Stimulated activated CD8-positive, alpha-beta memory T cell treated with anti-CD3 and anti-CD28 coated beads, Interleukin-15, amount 100 ng/mL, for 1 hour (primary cell): ENCODE measurements at regions not wholly inside any gene's neighbourhood (a gene's known extent, or its start where the extent isn't known, plus 50 kb on each side); places are given as distances from the start of the nearest gene placed in this dataset.

Experiments
- DNase-seq: peaks from one replicate; pipeline ENCODE4 v3.0.0-alpha.2; 2020; ENCODE audit warnings: low read depth

DNA sequence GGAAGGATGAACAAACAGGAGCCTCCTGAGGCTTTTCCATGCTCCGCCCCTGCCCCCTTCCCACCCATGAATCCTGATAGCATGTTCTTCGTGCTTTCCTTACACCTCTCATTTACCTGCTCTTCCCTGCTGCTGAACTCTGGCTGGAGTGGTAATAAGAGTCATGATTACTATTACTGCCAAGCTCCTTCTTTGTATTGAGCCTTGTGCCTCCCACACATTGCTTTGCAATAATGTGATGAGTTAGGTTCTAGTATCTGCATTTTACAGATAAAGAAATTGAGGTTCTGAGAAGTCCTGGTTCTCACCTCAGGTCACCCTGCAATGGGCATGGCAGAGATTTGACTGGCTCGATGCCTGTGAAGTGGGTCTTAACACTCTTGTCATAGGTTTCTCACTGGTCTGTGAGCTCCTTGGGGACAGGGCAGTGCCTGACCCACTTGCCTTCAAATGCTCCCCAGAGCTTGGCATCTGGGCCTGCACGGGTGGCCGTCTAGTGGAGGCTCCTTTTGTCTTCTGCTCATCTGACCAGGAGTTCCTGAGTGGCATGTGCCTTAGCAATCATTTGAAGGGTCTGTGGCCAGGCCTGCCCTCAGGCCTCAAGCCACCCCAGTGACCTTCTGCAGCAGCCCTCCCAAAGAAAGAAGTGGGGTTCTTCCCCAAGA, 309.2 kb upstream of the ZMIZ1 start:
- DNase-seq = no peak

DNA sequence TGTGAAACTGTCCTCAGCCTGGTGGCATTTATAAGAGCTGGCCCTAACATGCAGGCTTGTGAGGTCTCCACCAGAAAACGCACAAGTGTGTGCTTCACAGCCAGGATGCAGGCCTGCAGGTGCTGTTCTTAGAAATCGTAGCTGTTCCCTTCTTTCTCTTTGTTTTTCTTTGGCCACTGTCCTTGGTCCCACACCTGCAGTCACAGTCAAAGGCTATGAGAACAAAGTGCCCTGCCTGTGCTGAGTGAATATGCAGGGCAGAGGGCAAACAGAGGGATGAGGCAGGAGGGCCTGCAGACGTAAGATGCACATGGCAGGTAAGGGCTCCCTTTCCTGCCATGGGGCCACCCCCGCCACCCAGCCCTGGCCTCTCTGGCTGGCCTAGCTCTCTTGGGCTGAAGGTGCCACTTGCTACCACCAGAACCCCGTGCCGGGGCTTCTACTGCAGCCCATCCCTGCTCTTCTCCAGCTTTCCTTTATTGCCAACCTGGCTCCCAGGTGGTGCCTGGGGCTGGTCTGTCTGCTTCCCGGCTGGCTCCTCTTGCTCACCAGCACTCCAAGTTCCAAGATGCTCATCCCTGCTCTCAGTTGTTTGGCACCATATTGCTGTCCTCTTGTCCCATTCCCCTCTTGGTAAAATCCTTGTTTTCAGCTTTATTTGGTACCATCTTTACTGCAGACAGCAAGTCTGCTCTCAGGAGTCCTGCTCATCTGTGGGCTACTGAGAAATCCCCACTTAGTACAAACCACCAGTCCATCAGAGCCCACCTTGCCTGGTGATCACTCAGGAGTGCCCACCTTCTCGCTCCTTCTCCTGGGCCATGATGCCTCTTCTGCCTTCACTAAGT, 308.1 kb upstream of the ZMIZ1 start:
- no peak for DNase-seq

DNA sequence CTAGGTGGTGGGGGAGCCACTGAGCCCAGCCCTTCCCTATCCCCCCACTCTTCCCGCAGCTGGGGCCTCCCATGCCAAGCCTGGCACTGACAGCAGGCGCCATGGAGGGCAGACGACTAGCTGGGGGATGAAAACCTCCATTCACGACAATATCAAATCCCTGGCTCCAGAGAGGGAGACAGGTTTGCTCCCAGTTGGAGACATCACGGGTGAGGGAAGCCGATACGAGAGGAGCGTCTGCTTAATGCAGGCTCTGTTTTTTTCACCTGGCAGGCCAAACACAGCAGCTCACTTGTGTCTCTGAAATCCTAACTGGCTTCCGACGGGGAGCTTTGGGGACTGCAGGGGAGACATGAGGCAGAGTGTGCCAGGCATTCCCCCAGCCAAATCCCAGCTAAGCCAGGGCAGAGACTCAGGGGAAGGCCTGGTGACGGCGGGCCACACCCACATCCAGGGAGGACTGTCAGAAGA, 307.4 kb upstream of the ZMIZ1 start:
- DNase-seq = no peak

DNA sequence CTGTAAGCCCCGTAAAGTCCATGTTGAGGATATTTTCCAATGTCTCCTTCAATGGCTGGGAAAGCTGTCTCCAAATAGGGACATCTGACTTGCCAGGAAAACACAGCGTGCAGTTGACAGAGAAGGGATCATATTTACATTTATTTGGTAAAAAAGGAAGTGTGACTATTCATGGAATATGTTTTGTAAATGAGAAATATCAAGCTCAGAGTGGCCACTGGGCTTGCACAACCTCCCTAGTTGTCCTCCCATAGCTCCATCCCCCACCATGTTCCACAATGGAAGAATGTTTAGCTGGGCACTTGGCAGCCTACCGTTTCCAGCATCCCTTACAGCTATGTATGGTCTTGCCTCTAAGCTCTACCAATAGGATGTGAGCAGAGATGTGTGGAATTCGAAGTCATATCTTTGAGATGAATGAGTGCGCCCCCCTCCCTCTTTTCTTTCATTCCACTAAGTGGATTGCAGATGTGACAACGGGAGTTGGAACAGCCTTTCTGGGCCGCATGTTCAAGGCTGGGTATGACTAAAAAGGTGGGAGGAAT, 306.6 kb upstream of the ZMIZ1 start:
- no peak for DNase-seq

DNA sequence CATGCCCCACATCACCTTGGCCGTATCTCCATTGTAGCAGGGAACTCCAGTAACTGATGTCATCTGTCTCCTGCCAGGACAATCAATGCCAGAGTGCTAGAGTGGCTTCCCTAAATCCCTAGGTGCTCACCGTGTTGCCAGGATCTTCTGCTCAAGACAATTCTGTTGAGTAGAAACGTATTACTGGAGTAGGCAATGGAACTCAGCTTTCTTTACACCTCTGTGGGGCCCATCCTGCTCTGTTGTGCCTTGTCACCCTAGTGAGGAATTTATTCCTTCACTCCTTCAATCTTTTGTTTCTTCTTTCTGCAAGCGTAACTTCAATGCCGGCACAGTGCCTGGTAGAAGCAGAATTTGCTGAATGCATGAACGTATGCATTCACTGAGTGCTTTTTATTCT, 305.5 kb upstream of the ZMIZ1 start:
- DNase-seq = no peak

DNA sequence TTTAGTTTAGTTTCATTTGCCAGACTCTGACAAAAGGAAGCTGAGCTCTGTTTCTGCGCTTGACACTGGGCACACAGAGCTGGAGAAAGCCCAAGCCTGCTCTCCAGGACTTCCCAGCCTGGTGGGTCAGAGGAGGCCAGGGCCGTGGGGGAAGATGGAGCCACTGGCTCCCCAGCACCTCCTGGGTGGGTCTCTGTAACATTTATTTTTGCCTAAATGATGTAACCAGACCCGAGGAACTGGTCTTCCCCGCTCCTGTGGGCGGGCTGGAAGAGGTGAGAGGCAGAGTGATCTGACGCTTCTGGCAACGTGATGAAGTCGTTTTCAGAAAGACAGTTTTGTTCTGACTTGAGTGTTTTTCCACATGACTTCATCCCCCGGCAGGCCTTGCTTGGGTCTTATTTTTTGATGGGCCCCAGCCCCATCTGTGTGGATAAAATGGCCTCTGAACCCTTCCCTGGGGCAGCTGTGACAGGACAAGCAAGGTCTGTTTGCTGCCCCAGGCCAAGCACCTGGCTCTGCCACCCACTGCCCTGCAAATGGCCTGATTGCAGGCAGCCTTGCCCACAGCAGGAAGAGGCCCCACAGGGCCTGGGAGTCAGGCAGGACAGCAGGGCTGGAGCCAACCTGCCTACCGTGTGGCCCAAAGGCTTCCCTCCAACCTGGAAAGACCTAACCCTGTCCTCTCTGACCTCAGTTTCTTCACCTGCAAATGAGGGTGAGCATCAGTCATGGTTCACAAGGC, 304.9 kb upstream of the ZMIZ1 start:
- no peak for DNase-seq

DNA sequence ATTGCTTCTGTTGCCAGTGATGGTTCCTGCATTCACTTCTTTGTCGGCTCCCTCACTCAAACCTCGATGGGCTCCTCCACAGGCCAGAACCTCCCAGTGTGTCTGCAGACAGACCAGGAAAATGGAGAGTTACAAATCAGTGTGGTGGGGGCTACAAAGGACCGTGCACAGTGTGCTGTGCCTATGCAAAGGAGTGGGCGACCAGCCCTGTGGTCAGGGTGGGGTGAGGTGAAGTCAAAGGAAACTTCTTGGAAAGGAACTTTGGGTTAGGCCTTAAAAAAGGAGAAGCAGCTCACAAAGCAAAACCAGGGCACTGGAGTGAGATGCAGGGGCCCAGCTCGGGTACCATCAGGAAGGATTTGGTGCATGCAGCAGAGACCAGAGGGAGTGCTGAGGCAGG, 304.3 kb upstream of the ZMIZ1 start:
- DNase-seq = no peak

DNA sequence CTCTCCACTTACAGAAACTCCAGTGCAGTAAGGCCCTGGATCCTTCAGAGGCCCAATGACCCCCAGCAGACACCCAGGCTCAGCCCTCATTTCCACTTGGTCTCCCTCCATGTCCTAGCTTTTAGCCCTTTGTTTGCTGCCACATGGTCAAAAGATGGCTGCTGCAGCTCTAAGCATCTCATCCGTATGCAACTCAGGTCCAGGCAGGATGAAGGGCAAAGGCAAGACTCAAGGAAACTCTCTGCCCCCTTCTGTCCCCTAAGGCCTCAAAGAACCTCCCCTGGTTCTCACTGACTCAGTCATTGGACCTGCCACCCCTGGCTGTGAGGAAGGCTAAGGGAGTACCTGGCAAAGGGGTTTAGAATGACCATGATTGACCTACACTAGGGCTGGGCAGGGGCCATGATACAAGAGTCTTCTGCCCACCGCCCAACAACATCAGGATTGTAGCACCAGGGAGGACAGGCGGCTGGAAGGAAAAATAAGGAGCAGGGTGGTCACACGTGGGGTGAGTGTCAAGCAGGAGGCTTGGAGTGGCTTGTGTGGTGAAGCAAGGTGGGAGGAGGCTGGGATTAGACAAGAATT, 303.8 kb upstream of the ZMIZ1 start:
- DNase-seq = no peak

DNA sequence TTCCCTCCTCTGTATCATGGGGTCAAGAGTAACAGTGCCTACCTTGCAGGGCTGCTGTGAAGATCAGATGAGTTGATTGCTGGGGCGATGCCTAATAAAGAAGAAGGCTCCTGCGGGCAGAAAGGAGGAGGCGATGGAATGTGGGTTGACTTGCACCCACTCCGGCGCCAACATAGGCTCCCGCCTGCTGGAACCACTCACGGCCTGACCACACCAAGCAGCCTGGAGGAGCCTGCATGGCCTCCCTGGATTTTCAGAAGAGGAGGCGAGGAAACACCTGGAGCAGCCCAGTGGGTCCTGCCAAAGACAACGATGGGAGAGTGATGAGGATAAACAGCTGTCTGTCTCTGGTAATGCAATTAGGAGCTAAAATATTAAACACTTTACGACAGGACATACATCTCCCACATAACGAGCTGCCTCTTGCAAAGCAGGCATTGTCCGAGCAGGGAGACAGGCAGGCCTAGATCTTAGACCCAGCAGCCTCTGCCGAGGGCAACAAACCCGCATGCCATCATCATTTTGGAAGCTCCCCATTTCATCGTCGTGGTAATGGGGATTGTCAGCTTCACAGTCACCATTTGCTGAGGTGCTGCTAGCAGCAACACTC, 302.9 kb upstream of the ZMIZ1 start:
- DNase-seq = no peak

DNA sequence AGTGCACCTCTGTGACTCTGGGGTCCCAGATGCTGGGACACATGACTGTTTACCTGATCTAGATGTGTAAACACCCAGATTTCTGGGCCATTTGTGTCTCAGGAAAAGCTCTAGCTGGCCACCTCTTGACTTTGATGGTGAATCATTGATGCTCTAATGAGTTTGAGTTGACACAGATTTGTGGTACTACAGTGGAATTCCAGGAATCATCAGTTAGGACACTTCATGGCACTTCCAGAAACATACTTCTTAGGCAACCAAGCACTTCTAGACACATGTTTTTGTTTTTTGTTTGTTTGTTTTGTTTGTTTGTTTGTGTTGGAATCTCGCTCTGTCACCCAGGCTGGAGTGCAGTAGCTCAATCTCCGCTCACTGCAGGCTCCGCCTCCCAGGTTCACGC, 302.2 kb upstream of the ZMIZ1 start:
- DNase-seq = no peak

DNA sequence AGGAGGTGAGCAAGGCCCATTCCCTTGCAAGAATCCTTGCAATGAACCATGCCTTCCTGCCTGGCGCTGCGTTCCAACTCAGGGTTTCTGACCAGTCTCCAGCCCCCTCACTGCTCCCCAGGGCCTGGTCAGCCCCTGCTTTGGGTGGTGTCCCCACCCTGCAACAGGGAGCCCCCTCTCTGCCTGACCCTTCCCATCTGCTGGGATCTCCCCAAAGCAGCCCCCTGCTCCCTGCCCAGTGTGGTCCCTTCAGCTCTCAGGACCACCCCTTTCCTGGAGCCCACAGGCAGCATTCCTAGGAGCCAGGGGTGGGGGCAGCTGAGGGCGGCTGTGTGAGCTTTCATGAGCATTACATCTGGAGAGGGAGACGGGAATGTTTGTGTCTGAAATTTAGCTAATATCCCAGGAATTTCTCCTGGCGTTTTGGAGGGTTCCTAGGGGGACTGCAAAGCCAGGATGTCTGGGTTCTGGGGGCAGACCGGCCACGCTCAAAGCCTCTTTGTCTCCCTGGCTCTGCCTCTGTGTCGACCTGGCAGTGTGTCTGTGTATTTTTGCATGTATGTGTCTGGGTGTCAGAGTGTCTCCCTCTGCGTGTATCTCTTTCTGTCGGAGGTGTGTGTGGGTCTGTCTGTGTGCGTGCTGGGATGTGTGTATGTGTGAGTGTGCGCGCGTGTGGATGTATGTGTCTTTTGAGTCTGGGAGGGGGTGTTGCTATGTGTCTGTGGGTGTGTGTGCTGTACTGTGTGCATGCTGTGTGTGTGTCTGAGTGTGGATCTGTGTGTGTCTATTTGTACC, 300.5 kb upstream of the ZMIZ1 start:
- no peak for DNase-seq

DNA sequence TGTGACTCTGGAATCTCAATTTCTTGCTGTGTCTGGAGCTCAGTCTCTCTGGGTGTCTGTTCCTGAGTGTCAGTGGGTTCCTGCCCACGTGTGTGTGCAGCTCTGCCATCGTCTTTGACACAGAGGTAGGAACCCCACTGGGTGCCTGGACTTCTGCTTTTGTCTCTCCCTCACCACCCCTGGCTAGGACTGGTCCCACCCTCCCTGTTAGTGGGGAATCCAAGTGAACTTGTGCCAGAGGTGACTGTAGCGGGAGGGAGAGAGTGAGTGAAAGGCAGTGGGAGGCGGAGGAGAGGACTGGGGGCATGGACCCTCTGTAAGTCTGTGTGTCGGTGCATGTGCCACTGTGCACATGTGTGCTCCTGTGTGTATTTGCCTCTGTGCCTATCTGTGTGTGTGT, 299.9 kb upstream of the ZMIZ1 start:
- no peak for DNase-seq

DNA sequence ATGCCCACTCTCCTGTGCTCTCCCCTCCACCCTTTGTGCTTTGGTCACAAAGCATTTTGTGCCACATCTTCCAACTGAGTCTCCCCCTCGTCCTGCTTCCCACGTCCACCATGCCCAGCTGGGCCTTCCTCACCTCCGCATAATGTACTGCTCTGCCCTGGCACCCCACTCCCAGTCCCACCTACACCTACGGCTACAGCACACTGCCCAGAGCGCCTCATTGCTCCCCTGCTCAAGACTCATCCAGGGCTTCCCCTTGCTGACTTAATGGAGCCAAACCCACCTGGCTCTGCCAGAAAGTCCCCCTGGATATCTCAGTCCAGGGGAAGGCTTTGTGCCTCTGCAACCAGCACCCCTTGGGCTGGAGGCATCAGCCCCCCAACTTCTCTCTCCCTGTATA, 299.2 kb upstream of the ZMIZ1 start:
- no peak for DNase-seq

DNA sequence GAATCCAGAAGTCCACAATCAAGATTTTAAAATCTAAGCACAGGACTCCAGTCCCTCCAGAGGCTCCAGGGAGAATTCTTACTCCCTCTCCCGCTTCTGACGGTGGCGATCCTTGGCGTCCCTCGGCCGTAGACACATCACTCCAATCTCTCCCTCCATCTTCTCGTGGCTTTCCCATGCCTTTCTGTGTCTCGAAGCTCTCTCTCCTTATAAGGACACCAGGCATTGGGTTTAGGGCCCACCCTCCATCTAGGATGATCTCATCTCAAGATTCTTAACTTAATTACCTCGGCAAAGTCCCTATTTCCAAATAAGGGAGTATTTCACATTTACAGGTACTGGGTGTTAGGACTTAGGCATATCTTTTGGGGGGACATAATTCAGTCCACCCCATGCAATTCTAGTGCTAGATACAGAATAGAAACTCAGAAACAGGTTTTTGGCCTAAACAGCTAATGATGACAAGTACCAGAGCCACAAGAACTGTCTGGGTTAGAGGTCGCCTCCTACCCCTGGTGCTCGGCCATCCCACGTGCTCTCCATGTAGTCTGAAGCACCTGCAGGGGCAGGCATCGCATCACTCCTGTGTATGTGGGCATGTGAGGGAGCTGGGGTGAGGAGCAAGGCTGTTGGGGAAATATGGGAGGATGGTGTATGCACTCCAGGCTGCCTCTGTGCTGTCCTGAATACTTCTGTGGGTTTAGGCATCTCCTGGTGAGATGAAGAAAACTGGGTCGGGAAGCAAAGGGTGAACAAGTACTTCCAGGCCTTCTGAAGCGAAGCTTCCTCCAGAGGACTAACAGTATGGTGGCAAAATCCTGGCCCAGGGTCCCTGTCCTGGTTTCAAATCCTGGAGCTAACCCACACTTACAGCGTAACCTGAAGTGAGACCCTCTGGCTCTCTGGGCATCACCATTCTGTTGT, 298.3 kb upstream of the ZMIZ1 start:
- no peak for DNase-seq

DNA sequence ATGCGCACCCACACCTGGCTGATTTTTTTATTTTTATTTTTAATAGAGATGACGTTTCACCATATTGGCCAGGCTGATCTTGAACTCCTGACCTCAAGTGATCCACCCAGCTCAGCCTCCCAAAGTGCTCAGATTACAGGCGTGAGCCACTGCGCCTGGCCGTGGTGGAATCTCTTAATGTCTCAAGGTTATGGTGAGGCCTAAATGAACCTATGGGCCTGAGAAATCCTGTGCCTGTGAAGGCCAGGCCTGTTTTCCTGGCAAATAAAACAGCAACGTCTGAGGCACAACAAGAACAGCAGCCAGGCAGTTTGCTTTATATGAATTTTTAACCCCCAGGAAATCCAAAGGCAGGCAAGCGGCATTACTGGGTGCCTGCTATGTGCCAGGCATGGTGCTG, 297.5 kb upstream of the ZMIZ1 start:
- DNase-seq = no peak

DNA sequence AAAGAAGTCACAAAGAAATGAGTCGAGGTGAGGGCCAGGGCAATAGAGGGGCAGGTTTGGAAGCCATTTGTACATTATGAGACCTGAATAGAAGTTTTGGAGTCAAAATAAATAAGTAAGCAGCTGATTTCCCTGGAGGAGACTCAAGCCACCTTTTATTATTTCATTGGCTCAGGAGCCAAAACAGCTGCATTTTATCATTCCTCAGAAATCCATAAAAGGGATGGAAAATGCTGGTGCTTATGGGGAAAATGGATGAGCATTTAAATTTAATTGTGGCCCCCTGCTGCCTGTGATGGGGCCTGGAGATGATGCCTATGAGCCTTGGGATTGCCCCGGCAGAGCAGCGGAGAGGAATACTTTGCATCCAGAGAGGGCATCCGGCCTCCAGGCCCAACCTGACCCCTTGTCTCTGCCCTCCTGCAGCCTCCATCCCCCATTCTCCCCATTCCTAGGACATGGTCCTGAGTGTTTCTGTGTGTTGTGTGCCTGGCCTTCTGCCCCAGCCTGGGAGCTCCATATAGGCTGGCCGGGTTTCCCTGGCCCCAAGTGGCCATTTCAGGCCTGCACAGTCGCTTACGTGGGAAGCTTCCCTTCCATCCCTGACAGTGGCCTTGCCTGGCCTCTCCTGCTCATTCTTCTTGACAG, 296.8 kb upstream of the ZMIZ1 start:
- DNase-seq = no peak

DNA sequence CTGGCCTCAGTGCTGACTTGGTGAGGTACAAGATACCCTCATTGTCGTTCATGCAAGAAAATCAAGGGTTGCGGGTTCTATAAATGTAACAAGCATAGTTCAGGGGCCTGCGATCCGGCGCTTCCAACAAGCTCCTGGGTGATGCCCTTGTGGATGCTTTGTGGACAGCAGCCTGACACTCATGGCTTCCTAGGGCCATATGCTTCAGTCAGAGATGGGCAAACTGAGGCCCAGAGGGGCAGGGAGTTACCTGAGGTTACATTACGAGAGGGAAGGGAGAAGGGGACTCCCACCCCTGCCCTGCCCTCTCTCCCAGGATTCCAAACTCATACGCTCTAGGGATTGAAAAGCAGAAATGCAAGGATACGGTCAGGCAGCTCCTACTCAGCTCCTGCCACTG, 296.3 kb upstream of the ZMIZ1 start:
- DNase-seq = no peak

DNA sequence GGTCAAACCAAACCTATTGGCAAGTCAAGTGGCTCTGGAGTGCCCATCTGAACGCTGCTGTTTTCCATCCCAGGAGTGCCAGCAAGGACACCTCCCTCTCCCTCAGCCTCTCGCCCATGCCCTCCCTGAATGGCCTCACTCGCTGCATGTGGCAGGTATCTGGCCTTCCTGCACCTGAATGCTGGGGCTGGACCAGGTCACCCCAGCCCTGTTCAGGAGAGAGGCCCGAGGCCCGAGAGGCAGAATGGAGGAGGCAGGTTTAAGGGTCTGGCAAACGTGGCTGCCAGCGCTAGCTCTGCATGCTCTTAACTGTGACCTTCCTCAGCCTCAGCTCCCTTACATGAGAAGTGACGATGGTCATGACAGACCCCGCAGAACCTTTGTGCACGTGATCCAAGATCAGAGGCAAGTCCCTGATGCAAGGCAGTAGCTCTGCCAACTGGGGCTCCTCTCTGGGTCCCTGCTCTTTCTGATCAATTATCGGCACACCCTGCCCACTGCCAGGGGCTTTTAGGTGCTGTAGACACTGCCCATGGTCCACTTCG, 295.7 kb upstream of the ZMIZ1 start:
- DNase-seq = no peak

DNA sequence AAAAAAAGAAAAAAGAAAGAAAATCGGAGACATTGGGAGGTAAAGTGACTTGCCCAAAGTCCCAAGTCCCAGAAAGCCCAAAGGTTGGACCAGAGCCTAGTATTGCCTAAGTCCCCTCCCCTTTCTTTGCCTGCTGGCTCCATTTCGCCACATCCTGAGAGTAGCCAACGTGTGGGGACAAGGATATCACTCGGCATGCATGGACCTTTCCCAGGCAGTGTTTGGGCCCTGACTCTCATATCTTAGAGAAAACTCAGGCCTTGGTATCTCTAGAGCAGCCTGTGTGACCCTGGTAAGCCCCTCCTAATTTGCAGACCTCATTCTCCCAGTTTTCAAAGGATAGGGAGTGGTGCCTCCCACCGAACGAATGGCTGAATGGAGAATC, 294.2 kb upstream of the ZMIZ1 start:
- no peak for DNase-seq
